Colonic mucosa (tissue), 4 donors: ENCODE measurements at regions not wholly inside any gene's neighbourhood (a gene's known extent, or its start where the extent isn't known, plus 50 kb on each side); places are given as distances from the start of the nearest gene placed in this dataset.
A peak's percentile ranks its signal among the peaks of the same experiment; 100 is the strongest.

Source experiments
- DNase-seq: peaks from one replicate; pipeline ENCODE4 v3.0.0-alpha.2; 2020
- H3K27ac ChIP-seq: fragments of 200-600 bp; one replicate; pipeline ENCODE4 v1.8.0; 2021
- H3K27me3 ChIP-seq: fragments of 200-600 bp; one replicate; pipeline ENCODE4 v1.8.0; 2021
- H3K36me3 ChIP-seq: fragments of 200-600 bp; one replicate; pipeline ENCODE4 v1.8.0; 2021
- H3K4me1 ChIP-seq: fragments of 200-600 bp; one replicate; pipeline ENCODE4 v1.8.0; 2021; ENCODE audit warnings: mild to moderate bottlenecking
- H3K4me3 ChIP-seq: fragments of 200-600 bp; one replicate; pipeline ENCODE4 v1.8.0; 2021
- H3K9ac ChIP-seq, 2 donors: one replicate each; pipeline ENCODE4 v1.7.0; 2013; ENCODE audit warnings: control low read depth in 2 of 2, low read depth in 2 of 2, low read length in 2 of 2
- H3K9me3 ChIP-seq: fragments of 200-600 bp; one replicate; pipeline ENCODE4 v1.8.0; 2021
- CTCF ChIP-seq: fragments of 200-600 bp; IDR thresholded peaks from one replicate; pipeline ENCODE4 v1.8.0; 2022; ENCODE audit warnings: antibody characterized with exemption, mild to moderate bottlenecking
- intact Hi-C: fragments of 100-400 bp; cut with DNase I; formaldehyde crosslinking; loops from one replicate; pipeline ENCODE4 v1.14.1; 2022
- donor health status: healthy.
- donor health status: DM: no; HTN: no; CAD: no.
- donor health status: DM: no; HTN: no; CAD: no.

- Histone ChIP-seq H3K9ac (no peak overlapping the region), H3K36me3 (no peaks in the 10 kb centered on the region), H3K9me3 (no peaks in the 10 kb centered on the region), H3K4me1 (no peaks in the 10 kb centered on the region), H3K27ac (no peak overlapping the region), H3K27me3 (no peaks in the 10 kb centered on the region), H3K4me3 (no peak overlapping the region)
- DNase-seq = no peak
- intact Hi-C loops = no loop called here
- no peak for TF ChIP-seq CTCF
These were observed 300.6 kb downstream of the STIM2 start for GRCh38 chr4:27161191-27161590.

- Histone ChIP-seq H3K9ac (no peak overlapping the region), H3K4me3 (no peak overlapping the region), H3K36me3 (no peaks in the 10 kb centered on the region), H3K27me3 (no peaks in the 10 kb centered on the region), H3K9me3 (no peaks in the 10 kb centered on the region), H3K4me1 (no peaks in the 10 kb centered on the region), H3K27ac (no peak overlapping the region)
- intact Hi-C loops = no loop called here
- TF ChIP-seq CTCF = no peak
- DNase-seq = no peak
These were observed 308.1 kb downstream of the STIM2 start for GRCh38 chr4:27168783-27169182.

- no peaks in the 10 kb centered on the region for H3K27me3 ChIP-seq
- no peaks in the 10 kb centered on the region for H3K4me1 ChIP-seq
- no peak for DNase-seq
- no peaks in the 10 kb centered on the region for H3K9me3 ChIP-seq
- no peak overlapping the region for H3K27ac ChIP-seq
- TF ChIP-seq CTCF = no peak
- no peak overlapping the region for H3K9ac ChIP-seq
- no peak overlapping the region for H3K4me3 ChIP-seq
- intact Hi-C loops = loop anchor here (10.0 kb wide), 1 partner anchor 152 kb away; no protein-coding TSS in a partner anchor
- no peaks in the 10 kb centered on the region for H3K36me3 ChIP-seq
These were observed 312.6 kb downstream of the STIM2 start for GRCh38 chr4:27173280-27173679.

- DNase-seq = peak; percentile 30
- H3K4me1 ChIP-seq = no peaks in the 10 kb centered on the region
- H3K4me3 ChIP-seq = no peak overlapping the region
- H3K9ac ChIP-seq = no peak overlapping the region
- H3K9me3 ChIP-seq = no peaks in the 10 kb centered on the region
- H3K27me3 ChIP-seq = no peaks in the 10 kb centered on the region
- peak; percentile 31 for TF ChIP-seq CTCF
- no peak overlapping the region for H3K27ac ChIP-seq
- intact Hi-C loops = loop anchor here (10.0 kb wide), 1 partner anchor 148 kb away; no protein-coding TSS in a partner anchor
- H3K36me3 ChIP-seq = no peaks in the 10 kb centered on the region
These were observed 315.8 kb downstream of the STIM2 start for GRCh38 chr4:27176400-27176799.

- no peak for TF ChIP-seq CTCF
- Histone ChIP-seq H3K9me3 (no peaks in the 10 kb centered on the region), H3K4me3 (no peak overlapping the region), H3K27me3 (no peaks in the 10 kb centered on the region), H3K27ac (no peak overlapping the region), H3K9ac (no peak overlapping the region), H3K4me1 (no peaks in the 10 kb centered on the region), H3K36me3 (no peaks in the 10 kb centered on the region)
- DNase-seq = no peak
- intact Hi-C loops = loop anchor here (10.0 kb wide), 1 partner anchor 148 kb away; no protein-coding TSS in a partner anchor
These were observed 316.2 kb downstream of the STIM2 start for GRCh38 chr4:27176881-27177280.
